GM12872 (cell line): ENCODE measurements at regions not wholly inside any gene's neighbourhood (a gene's known extent, or its start where the extent isn't known, plus 50 kb on each side); places are given as distances from the start of the nearest gene placed in this dataset.

Experiments used
- TF ChIP-seq, protein P1 (sequence below): IDR thresholded peaks from 3 replicates; pipeline ENCODE4 v1.5.1; 2011; ENCODE audit warnings: low read depth, mild to moderate bottlenecking, low read length, moderate library complexity; ENCODE audit not compliant: insufficient read depth

DNA sequence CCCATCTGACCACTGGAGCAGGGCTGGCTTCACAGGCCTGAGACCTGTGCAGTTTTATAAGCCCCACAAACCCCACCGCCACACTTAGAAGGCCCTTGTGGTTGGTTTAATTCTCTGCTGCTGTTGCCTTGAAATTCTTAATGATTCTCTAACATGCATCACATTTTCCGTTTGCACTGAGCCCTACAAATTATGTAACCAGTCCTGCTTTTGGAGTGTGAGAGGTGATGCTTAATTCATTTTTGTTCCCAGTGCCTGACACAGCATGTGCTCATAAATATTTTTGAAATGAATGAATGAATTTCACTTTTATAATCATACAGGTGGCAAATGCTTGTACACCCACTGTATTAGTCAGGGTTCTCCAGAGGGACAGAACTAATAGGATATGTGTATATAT, 52.8 kb upstream of the PLXNC1 start:
- TF ChIP-seq, protein P1, sequence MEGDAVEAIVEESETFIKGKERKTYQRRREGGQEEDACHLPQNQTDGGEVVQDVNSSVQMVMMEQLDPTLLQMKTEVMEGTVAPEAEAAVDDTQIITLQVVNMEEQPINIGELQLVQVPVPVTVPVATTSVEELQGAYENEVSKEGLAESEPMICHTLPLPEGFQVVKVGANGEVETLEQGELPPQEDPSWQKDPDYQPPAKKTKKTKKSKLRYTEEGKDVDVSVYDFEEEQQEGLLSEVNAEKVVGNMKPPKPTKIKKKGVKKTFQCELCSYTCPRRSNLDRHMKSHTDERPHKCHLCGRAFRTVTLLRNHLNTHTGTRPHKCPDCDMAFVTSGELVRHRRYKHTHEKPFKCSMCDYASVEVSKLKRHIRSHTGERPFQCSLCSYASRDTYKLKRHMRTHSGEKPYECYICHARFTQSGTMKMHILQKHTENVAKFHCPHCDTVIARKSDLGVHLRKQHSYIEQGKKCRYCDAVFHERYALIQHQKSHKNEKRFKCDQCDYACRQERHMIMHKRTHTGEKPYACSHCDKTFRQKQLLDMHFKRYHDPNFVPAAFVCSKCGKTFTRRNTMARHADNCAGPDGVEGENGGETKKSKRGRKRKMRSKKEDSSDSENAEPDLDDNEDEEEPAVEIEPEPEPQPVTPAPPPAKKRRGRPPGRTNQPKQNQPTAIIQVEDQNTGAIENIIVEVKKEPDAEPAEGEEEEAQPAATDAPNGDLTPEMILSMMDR: no peak

DNA sequence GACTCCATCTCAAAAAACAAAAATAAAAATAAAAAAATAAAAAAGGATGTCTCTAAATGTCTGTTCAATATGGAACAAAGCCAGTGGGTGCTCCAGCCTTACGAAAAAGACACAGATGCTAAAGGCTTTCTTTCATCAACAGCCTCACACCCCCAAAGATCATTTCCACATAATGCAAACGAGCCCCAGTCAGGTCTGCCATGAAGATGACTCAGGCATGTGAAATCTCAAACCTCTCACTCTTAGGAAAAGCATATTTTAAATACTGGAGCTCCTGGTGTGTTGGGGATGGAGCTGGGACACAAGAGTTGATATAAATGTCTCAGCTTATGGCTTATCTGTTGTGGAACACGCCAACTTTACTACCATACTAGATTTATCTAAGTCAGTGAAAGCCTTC, 49.9 kb upstream of the PLXNC1 start:
- TF ChIP-seq, protein P1: no peak
